ENCODE measurements at regions not wholly inside any gene's neighbourhood (a gene's known extent, or its start where the extent isn't known, plus 50 kb on each side); places are given as distances from the start of the nearest gene placed in this dataset.
"Not testable (repeated sequence)": the region's sequence is repeated elsewhere in the genome, so short reads cannot be mapped to it uniquely, and the experiment has no call there.

- H3K4me1 Mint-ChIP-seq: no peaks in the 10 kb centered on the region
- H3K27me3 ChIP-seq (ENCODE audit: control insufficient read depth, insufficient read depth, low read length): no peaks in the 10 kb centered on the region
- peaks cover 3% of the 10 kb centered on the region for H3K9me3 ChIP-seq (ENCODE audit: control insufficient read depth, insufficient read depth, low read length)
- DNase-seq (no peak), ATAC-seq (no peak)
- no peak for TF ChIP-seq CTCF (IDR thresholded peaks at IDR 0.05)
- H3K36me3 Mint-ChIP-seq: peaks cover 15% of the 10 kb centered on the region
- no peaks in the 10 kb centered on the region for H3K27me3 Mint-ChIP-seq (ENCODE audit: low read depth in 2 of 2)
- H3K4me3 ChIP-seq (ENCODE audit: low read length): no peak overlapping the region
- no peak overlapping the region for H3K27ac ChIP-seq (ENCODE audit: low read length)
- 88% methylated on average over 6 of the region's 6 CpGs for WGBS (ENCODE audit: insufficient coverage)
- H3K9me3 Mint-ChIP-seq: peaks cover 14 to 30% of the 10 kb centered on the region in 2 donors
- H3K27ac Mint-ChIP-seq: no peak overlapping the region
- H3K4me1 ChIP-seq (ENCODE audit: control insufficient read depth, insufficient read depth, low read length): no peaks in the 10 kb centered on the region
- intact Hi-C loops (cut with micrococcal nuclease): no loop called here
- H3K36me3 ChIP-seq (ENCODE audit: control insufficient read depth, insufficient read depth, low read length): no peaks in the 10 kb centered on the region
- no peak overlapping the region for H3K4me3 Mint-ChIP-seq
Observed at GRCh38 chr2:80947601-80948130, 643.1 kb upstream of the LRRTM1 start.

GRCh38 chr2:80943487-80943886 lies 638.9 kb upstream of the LRRTM1 start:
- no peaks in the 10 kb centered on the region for H3K27me3 Mint-ChIP-seq (ENCODE audit: low read depth in 2 of 2)

GRCh38 chr2:80942766-80943165 lies 638.2 kb upstream of the LRRTM1 start:
- WGBS (ENCODE audit: insufficient coverage): 92% methylated on average over 3 of the region's 4 CpGs
- Histone ChIP-seq H3K36me3 (ENCODE audit: control insufficient read depth, insufficient read depth, low read length) (no peaks in the 10 kb centered on the region), H3K9me3 (ENCODE audit: control insufficient read depth, insufficient read depth, low read length) (peaks cover 3% of the 10 kb centered on the region), H3K27me3 (ENCODE audit: control insufficient read depth, insufficient read depth, low read length) (no peaks in the 10 kb centered on the region), H3K4me3 (ENCODE audit: low read length) (no peak overlapping the region), H3K4me1 (ENCODE audit: control insufficient read depth, insufficient read depth, low read length) (no peaks in the 10 kb centered on the region), H3K27ac (ENCODE audit: low read length) (no peak overlapping the region)
- no peaks in the 10 kb centered on the region for H3K27me3 Mint-ChIP-seq (ENCODE audit: low read depth in 2 of 2)
- intact Hi-C loops (cut with micrococcal nuclease): no loop called here
- no peaks in the 10 kb centered on the region for H3K4me1 Mint-ChIP-seq
- H3K9me3 Mint-ChIP-seq: peaks cover 12 to 21% of the 10 kb centered on the region in 2 donors
- no peak overlapping the region for H3K4me3 Mint-ChIP-seq
- no peak for DNase-seq
- peaks cover 7% of the 10 kb centered on the region for H3K36me3 Mint-ChIP-seq
- no peak overlapping the region for H3K27ac Mint-ChIP-seq
- TF ChIP-seq CTCF (IDR thresholded peaks at IDR 0.05): no peak
- no peak for ATAC-seq

More at GRCh38 chr2:80943487-80943886, 638.9 kb upstream of the LRRTM1 start:
- intact Hi-C loops (cut with micrococcal nuclease): no loop called here
- peaks cover 3% of the 10 kb centered on the region for H3K9me3 ChIP-seq (ENCODE audit: control insufficient read depth, insufficient read depth, low read length)
- Mint-ChIP-seq H3K9me3 (peaks cover 11 to 20% of the 10 kb centered on the region in 2 donors), H3K36me3 (peaks cover 7% of the 10 kb centered on the region), H3K4me1 (no peaks in the 10 kb centered on the region), H3K4me3 (no peak overlapping the region), H3K27ac (no peak overlapping the region)
- H3K4me3 ChIP-seq (ENCODE audit: low read length): no peak overlapping the region
- H3K4me1 ChIP-seq (ENCODE audit: control insufficient read depth, insufficient read depth, low read length): no peaks in the 10 kb centered on the region
- ATAC-seq (no peak), DNase-seq (no peak)
- no peak overlapping the region for H3K27ac ChIP-seq (ENCODE audit: low read length)
- no peaks in the 10 kb centered on the region for H3K27me3 ChIP-seq (ENCODE audit: control insufficient read depth, insufficient read depth, low read length)
- no peak for TF ChIP-seq CTCF (IDR thresholded peaks at IDR 0.05)
- H3K36me3 ChIP-seq (ENCODE audit: control insufficient read depth, insufficient read depth, low read length): no peaks in the 10 kb centered on the region
- 91% methylated on average over 2 of the region's 3 CpGs for WGBS (ENCODE audit: insufficient coverage)

GRCh38 chr2:80938463-80938862 lies 633.9 kb upstream of the LRRTM1 start:
- H3K27ac Mint-ChIP-seq: no peak overlapping the region
- peaks cover 18 to 31% of the 10 kb centered on the region in 2 donors for H3K9me3 Mint-ChIP-seq
- 67% methylated on average over 3 of the region's 3 CpGs for WGBS (ENCODE audit: insufficient coverage)

GRCh38 chr2:80931820-80932219 lies 627.3 kb upstream of the LRRTM1 start:
- DNase-seq; H3K27ac Mint-ChIP-seq; H3K27me3 Mint-ChIP-seq (ENCODE audit: low read depth in 2 of 2); H3K27ac ChIP-seq (ENCODE audit: low read length); H3K36me3 ChIP-seq (ENCODE audit: control insufficient read depth, insufficient read depth, low read length); H3K4me3 ChIP-seq (ENCODE audit: low read length); H3K4me3 Mint-ChIP-seq; H3K9me3 ChIP-seq (ENCODE audit: control insufficient read depth, insufficient read depth, low read length); intact Hi-C loops (cut with micrococcal nuclease); ATAC-seq; H3K27me3 ChIP-seq (ENCODE audit: control insufficient read depth, insufficient read depth, low read length); H3K4me1 ChIP-seq (ENCODE audit: control insufficient read depth, insufficient read depth, low read length); H3K4me1 Mint-ChIP-seq: not testable (repeated sequence)
- H3K36me3 Mint-ChIP-seq: peaks cover 28% of the 10 kb centered on the region
- H3K9me3 Mint-ChIP-seq: peaks cover 18 to 39% of the 10 kb centered on the region in 2 donors
- WGBS (ENCODE audit: insufficient coverage): no CpG with 5 or more reads among the region's 6 CpGs

More at GRCh38 chr2:80938463-80938862, 633.9 kb upstream of the LRRTM1 start:
- H3K9me3 ChIP-seq (ENCODE audit: control insufficient read depth, insufficient read depth, low read length): peaks cover 3% of the 10 kb centered on the region
- Mint-ChIP-seq H3K27me3 (ENCODE audit: low read depth in 2 of 2) (no peaks in the 10 kb centered on the region), H3K36me3 (peaks cover 1% of the 10 kb centered on the region), H3K4me3 (no peak overlapping the region), H3K4me1 (no peaks in the 10 kb centered on the region)
- no peak overlapping the region for H3K27ac ChIP-seq (ENCODE audit: low read length)
- H3K4me1 ChIP-seq (ENCODE audit: control insufficient read depth, insufficient read depth, low read length): no peaks in the 10 kb centered on the region
- H3K4me3 ChIP-seq (ENCODE audit: low read length): no peak overlapping the region
- intact Hi-C loops (cut with micrococcal nuclease): no loop called here
- no peak for DNase-seq
- no peaks in the 10 kb centered on the region for H3K27me3 ChIP-seq (ENCODE audit: control insufficient read depth, insufficient read depth, low read length)
- no peaks in the 10 kb centered on the region for H3K36me3 ChIP-seq (ENCODE audit: control insufficient read depth, insufficient read depth, low read length)
- no peak for TF ChIP-seq CTCF (IDR thresholded peaks at IDR 0.05)
- no peak for ATAC-seq

Measured in natural killer cell (primary cell).